ENCODE measurements at regions not wholly inside any gene's neighbourhood (a gene's known extent, or its start where the extent isn't known, plus 50 kb on each side); places are given as distances from the start of the nearest gene placed in this dataset.

- no peak for TF ChIP-seq POLR2A (IDR thresholded peaks at IDR 0.05; ENCODE audit: low read depth, low read length)
- TF ChIP-seq MAX (IDR thresholded peaks at IDR 0.05; ENCODE audit: insufficient read depth, insufficient read length): no peak
Measured at GRCh38 chr5:2260211-2261003, 377.7 kb upstream of the IRX4 start.

Measured in endothelial cell of umbilical vein (primary cell).